ENCODE measurements at regions not wholly inside any gene's neighbourhood (a gene's known extent, or its start where the extent isn't known, plus 50 kb on each side); places are given as distances from the start of the nearest gene placed in this dataset.

DNA sequence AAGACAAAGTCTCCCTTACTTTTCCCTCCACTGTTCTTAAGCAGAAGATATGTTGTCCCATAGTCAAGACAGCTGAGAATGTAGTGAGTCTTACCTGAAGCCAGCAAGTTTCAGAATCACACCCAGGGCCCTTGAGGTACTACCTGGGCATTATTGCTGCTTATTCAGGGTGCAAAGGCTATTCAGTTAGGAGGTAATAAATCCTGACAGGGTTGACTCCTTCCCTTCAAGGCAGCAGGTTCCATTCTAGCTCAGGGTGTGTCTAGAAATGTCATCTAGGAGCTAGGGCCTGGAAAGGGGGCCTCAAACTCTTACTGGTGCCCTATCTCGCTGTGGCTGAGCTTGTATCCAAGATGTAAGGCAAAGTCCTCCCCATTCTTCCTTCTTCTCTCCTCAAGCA lies 259.0 kb downstream of the FAT4 start:
- no peak overlapping the region for H3K27ac ChIP-seq (ENCODE audit: low read depth, low read length)
- H3K9me3 ChIP-seq (ENCODE audit: control insufficient read depth, insufficient read depth, low read length), result no peaks in the 10 kb centered on the region
- H3F3A ChIP-seq (ENCODE audit: control insufficient read depth, insufficient read depth), result no peaks in the 10 kb centered on the region
- H3K4me2 ChIP-seq (ENCODE audit: low read length), result no peak overlapping the region
- H3K9me2 ChIP-seq (replicated peaks; ENCODE audit: control insufficient read depth, low read length), result no peaks in the 10 kb centered on the region
- H3K27me3 ChIP-seq (ENCODE audit: control insufficient read depth, low read length), result no peaks in the 10 kb centered on the region
- no peaks in the 10 kb centered on the region for H3K36me3 ChIP-seq (ENCODE audit: control insufficient read depth, low read length)
- H3K79me2 ChIP-seq (ENCODE audit: control insufficient read depth, low read length), result no peaks in the 10 kb centered on the region
- no peak overlapping the region for H3K4me3 ChIP-seq (ENCODE audit: low read length)
- no peaks in the 10 kb centered on the region for H3K4me1 ChIP-seq (ENCODE audit: control insufficient read depth, low read length)
- TF ChIP-seq EZH2phosphoT487 (IDR thresholded peaks at IDR 0.05; ENCODE audit: borderline replicate concordance, low read length), result no peak
- TF ChIP-seq, protein P1, sequence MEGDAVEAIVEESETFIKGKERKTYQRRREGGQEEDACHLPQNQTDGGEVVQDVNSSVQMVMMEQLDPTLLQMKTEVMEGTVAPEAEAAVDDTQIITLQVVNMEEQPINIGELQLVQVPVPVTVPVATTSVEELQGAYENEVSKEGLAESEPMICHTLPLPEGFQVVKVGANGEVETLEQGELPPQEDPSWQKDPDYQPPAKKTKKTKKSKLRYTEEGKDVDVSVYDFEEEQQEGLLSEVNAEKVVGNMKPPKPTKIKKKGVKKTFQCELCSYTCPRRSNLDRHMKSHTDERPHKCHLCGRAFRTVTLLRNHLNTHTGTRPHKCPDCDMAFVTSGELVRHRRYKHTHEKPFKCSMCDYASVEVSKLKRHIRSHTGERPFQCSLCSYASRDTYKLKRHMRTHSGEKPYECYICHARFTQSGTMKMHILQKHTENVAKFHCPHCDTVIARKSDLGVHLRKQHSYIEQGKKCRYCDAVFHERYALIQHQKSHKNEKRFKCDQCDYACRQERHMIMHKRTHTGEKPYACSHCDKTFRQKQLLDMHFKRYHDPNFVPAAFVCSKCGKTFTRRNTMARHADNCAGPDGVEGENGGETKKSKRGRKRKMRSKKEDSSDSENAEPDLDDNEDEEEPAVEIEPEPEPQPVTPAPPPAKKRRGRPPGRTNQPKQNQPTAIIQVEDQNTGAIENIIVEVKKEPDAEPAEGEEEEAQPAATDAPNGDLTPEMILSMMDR (IDR thresholded peaks at IDR 0.05; ENCODE audit: low read depth, low read length, poor library complexity, severe bottlenecking), result no peak
- no peaks in the 10 kb centered on the region for H4K20me1 ChIP-seq (ENCODE audit: control insufficient read depth, insufficient read depth, low read depth, low read length)

DNA sequence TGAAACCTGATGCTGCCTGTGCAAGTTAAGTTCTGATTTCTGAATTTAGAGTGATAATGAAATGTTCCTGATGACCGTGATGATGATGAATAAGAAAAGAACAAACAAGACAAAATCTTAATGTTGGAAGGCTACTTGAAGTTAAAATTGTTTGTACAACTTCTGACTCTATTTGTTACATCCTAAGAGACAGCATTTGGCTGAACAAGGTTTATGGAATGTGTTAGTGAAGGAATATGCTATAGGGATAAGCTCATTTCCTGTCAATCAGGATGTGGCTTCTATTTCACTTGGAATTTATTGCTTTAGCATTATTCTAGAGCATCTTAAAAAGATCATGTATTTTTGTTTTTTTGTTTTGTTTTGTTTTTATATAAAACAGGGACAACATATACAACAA lies 267.5 kb downstream of the FAT4 start:
- TF ChIP-seq, protein P1 (IDR thresholded peaks at IDR 0.05; ENCODE audit: low read depth, low read length, poor library complexity, severe bottlenecking), result no peak
- no peak for TF ChIP-seq EZH2phosphoT487 (IDR thresholded peaks at IDR 0.05; ENCODE audit: borderline replicate concordance, low read length)

DNA sequence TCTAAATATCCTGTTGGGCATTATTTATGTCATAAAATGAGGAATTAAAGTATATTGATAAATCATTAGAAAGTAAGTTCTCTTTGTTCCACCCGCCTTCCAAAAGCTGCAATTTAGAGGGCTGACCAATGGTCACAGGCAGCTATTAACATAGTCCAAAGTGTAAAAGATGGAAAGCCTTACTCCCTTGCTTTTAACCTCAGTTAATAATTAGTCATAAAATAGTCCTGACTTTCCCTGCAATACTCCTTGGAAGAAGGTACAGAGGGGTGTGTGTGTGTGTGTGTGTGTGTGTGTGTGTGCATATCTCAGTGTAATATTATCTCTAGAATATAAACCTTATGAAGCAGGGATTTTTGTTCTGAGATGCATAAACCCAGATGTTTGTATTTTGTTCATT lies 275.4 kb downstream of the FAT4 start:
- H3K4me3 ChIP-seq (ENCODE audit: low read length), result no peak overlapping the region
- no peaks in the 10 kb centered on the region for H3K9me2 ChIP-seq (replicated peaks; ENCODE audit: control insufficient read depth, low read length)
- H3K4me1 ChIP-seq (ENCODE audit: control insufficient read depth, low read length), result no peaks in the 10 kb centered on the region
- H3K4me2 ChIP-seq (ENCODE audit: low read length), result no peak overlapping the region
- no peaks in the 10 kb centered on the region for H3K79me2 ChIP-seq (ENCODE audit: control insufficient read depth, low read length)
- H3K9me3 ChIP-seq (ENCODE audit: control insufficient read depth, insufficient read depth, low read length), result no peaks in the 10 kb centered on the region
- TF ChIP-seq, protein P1 (IDR thresholded peaks at IDR 0.05; ENCODE audit: low read depth, low read length, poor library complexity, severe bottlenecking), result no peak
- no peaks in the 10 kb centered on the region for H3F3A ChIP-seq (ENCODE audit: control insufficient read depth, insufficient read depth)
- no peaks in the 10 kb centered on the region for H3K36me3 ChIP-seq (ENCODE audit: control insufficient read depth, low read length)
- H3K27me3 ChIP-seq (ENCODE audit: control insufficient read depth, low read length), result no peaks in the 10 kb centered on the region
- H3K27ac ChIP-seq (ENCODE audit: low read depth, low read length), result no peak overlapping the region
- H4K20me1 ChIP-seq (ENCODE audit: control insufficient read depth, insufficient read depth, low read depth, low read length), result no peaks in the 10 kb centered on the region

More for the DNA sequence above, 267.5 kb downstream of the FAT4 start:
- Histone ChIP-seq H3F3A (ENCODE audit: control insufficient read depth, insufficient read depth) (no peaks in the 10 kb centered on the region), H3K4me1 (ENCODE audit: control insufficient read depth, low read length) (no peaks in the 10 kb centered on the region), H3K27ac (ENCODE audit: low read depth, low read length) (no peak overlapping the region), H3K79me2 (ENCODE audit: control insufficient read depth, low read length) (no peaks in the 10 kb centered on the region), H4K20me1 (ENCODE audit: control insufficient read depth, insufficient read depth, low read depth, low read length) (no peaks in the 10 kb centered on the region), H3K9me3 (ENCODE audit: control insufficient read depth, insufficient read depth, low read length) (no peaks in the 10 kb centered on the region), H3K9me2 (replicated peaks; ENCODE audit: control insufficient read depth, low read length) (no peaks in the 10 kb centered on the region), H3K4me3 (ENCODE audit: low read length) (no peak overlapping the region), H3K4me2 (ENCODE audit: low read length) (no peak overlapping the region), H3K36me3 (ENCODE audit: control insufficient read depth, low read length) (no peaks in the 10 kb centered on the region), H3K27me3 (ENCODE audit: control insufficient read depth, low read length) (no peaks in the 10 kb centered on the region)

DNA sequence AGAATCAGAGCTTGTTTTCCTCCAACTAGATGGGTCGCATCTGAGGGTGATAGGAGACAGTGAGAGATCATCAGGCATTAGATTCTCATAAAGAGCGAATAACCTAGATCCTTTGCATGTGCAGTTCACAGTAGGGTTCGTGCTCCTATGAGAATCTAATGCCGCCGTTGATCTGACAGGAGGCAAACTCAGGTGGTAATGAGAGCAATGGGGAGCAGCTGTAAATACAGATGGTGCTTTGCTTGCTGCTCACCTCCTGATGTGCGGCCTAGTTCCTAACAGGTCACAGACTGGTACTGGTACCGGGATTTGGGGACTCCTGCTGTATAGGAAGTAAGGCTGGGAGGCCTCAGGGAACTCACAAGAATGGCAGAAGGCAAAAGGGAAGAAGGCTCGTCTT lies 276.5 kb downstream of the FAT4 start:
- H3K27me3 ChIP-seq (ENCODE audit: control insufficient read depth, low read length), result no peaks in the 10 kb centered on the region
- H3K79me2 ChIP-seq (ENCODE audit: control insufficient read depth, low read length), result no peaks in the 10 kb centered on the region
- no peak overlapping the region for H3K4me2 ChIP-seq (ENCODE audit: low read length)
- H3F3A ChIP-seq (ENCODE audit: control insufficient read depth, insufficient read depth), result no peaks in the 10 kb centered on the region
- no peak overlapping the region for H3K4me3 ChIP-seq (ENCODE audit: low read length)
- H3K36me3 ChIP-seq (ENCODE audit: control insufficient read depth, low read length), result no peaks in the 10 kb centered on the region
- no peak for TF ChIP-seq EZH2phosphoT487 (IDR thresholded peaks at IDR 0.05; ENCODE audit: borderline replicate concordance, low read length)
- TF ChIP-seq, protein P1 (IDR thresholded peaks at IDR 0.05; ENCODE audit: low read depth, low read length, poor library complexity, severe bottlenecking), result no peak
- H4K20me1 ChIP-seq (ENCODE audit: control insufficient read depth, insufficient read depth, low read depth, low read length), result no peaks in the 10 kb centered on the region
- H3K4me1 ChIP-seq (ENCODE audit: control insufficient read depth, low read length), result no peaks in the 10 kb centered on the region
- no peak overlapping the region for H3K27ac ChIP-seq (ENCODE audit: low read depth, low read length)
- no peaks in the 10 kb centered on the region for H3K9me3 ChIP-seq (ENCODE audit: control insufficient read depth, insufficient read depth, low read length)
- no peaks in the 10 kb centered on the region for H3K9me2 ChIP-seq (replicated peaks; ENCODE audit: control insufficient read depth, low read length)
